Thyroid gland (tissue), 4 donors: ENCODE measurements at regions not wholly inside any gene's neighbourhood (a gene's known extent, or its start where the extent isn't known, plus 50 kb on each side); places are given as distances from the start of the nearest gene placed in this dataset.

Source experiments
- DNase-seq, 2 donors: peaks; one replicate each; pipeline ENCODE4 v3.0.0-alpha.2; 2019
- H3K27ac ChIP-seq, 3 donors: fragments of 200-600 bp; sonication (generic); 1 replicate in 2 of 3; 2 replicates in 1 of 3; pipeline ENCODE4 v1.5.1; 2016 to 2019; ENCODE audit warnings: mild to moderate bottlenecking in 1 of 3, moderate library complexity in 1 of 3
- H3K27me3 ChIP-seq: fragments of 200-600 bp; sonication (generic); one replicate; pipeline ENCODE4 v1.5.1; 2019
- H3K36me3 ChIP-seq, 2 donors: fragments of 200-600 bp; sonication (generic); one replicate each; pipeline ENCODE4 v1.5.1; 2016 to 2019
- H3K4me1 ChIP-seq, 2 donors: fragments of 200-600 bp; sonication (generic); one replicate each; pipeline ENCODE4 v1.5.1; 2017 to 2019
- H3K4me3 ChIP-seq, 3 donors: fragments of 200-600 bp; sonication (generic); replicated peaks in 1 of 3; 1 replicate in 2 of 3; 2 replicates in 1 of 3; pipeline ENCODE4 v1.5.1; 2016; ENCODE audit warnings: mild to moderate bottlenecking in 1 of 3
- H3K9me3 ChIP-seq: fragments of 200-600 bp; sonication (generic); one replicate; pipeline ENCODE4 v1.5.1; 2017
- CTCF ChIP-seq, 6 experiments: fragments of 200-600 bp in 3 of 6; fragments of 450-650 bp in 3 of 6; sonication (generic) in 3 of 6; IDR thresholded peaks; one replicate each; pipeline ENCODE4 v1.5.1; 2016 to 2019; ENCODE audit warnings: antibody characterized with exemption in 6 of 6, mild to moderate bottlenecking in 2 of 6, inconsistent platforms in 1 of 6, moderate library complexity in 1 of 6
- POLR2A ChIP-seq, 2 donors: fragments of 450-650 bp; IDR thresholded peaks; one replicate each; pipeline ENCODE4 v1.6.1; 2017; ENCODE audit warnings: antibody characterized with exemption in 2 of 2, mild to moderate bottlenecking in 2 of 2, moderate library complexity in 1 of 2
- WGBS, 2 donors: methylation state at CpG; one replicate each; pipeline ENCODE4 v1.1.5; 2017; 5-methylcytosine and 5-hydroxymethylcytosine counted together
- intact Hi-C: fragments of 100-400 bp; cut with DNase I; formaldehyde crosslinking; loops from one replicate; pipeline ENCODE4 v1.15.1; 2023

- intact Hi-C loops: no loop called here
- WGBS, 2 donors: 88 to 91% methylated on average over 2 of the region's 2 CpGs
- H3K27me3 ChIP-seq: no peaks in the 10 kb centered on the region
Measured at GRCh38 chr12:3977621-3978020, 104.4 kb upstream of the PARP11 start.

GRCh38 chr12:3976351-3976938 lies 103.2 kb upstream of the PARP11 start:
- intact Hi-C loops: no loop called here
- no peak for TF ChIP-seq CTCF (IDR thresholded peaks at IDR 0.05)
- no peak for TF ChIP-seq POLR2A (IDR thresholded peaks at IDR 0.05)
- WGBS, 2 donors: 58 to 81% methylated on average over 5 of the region's 5 CpGs
- Histone ChIP-seq H3K4me1 (no peaks in the 10 kb centered on the region), H3K4me3 (no peak overlapping the region), H3K27ac (no peak overlapping the region), H3K36me3 (no peaks in the 10 kb centered on the region), H3K9me3 (no peaks in the 10 kb centered on the region), H3K27me3 (no peaks in the 10 kb centered on the region)
- no peak for DNase-seq

More at GRCh38 chr12:3977621-3978020, 104.4 kb upstream of the PARP11 start:
- Histone ChIP-seq H3K36me3 (no peaks in the 10 kb centered on the region), H3K4me3 (no peak overlapping the region), H3K4me1 (no peaks in the 10 kb centered on the region), H3K9me3 (no peaks in the 10 kb centered on the region), H3K27ac (no peak overlapping the region)
- DNase-seq: no peak
- TF ChIP-seq CTCF (IDR thresholded peaks at IDR 0.05) (no peak), POLR2A (IDR thresholded peaks at IDR 0.05) (no peak)

- Histone ChIP-seq H3K27me3 (no peaks in the 10 kb centered on the region), H3K36me3 (no peaks in the 10 kb centered on the region), H3K4me3 (no peak overlapping the region), H3K9me3 (no peaks in the 10 kb centered on the region), H3K27ac (no peak overlapping the region), H3K4me1 (no peaks in the 10 kb centered on the region)
- TF ChIP-seq POLR2A (IDR thresholded peaks at IDR 0.05) (no peak), CTCF (IDR thresholded peaks at IDR 0.05) (no peak)
- no peak for DNase-seq
- intact Hi-C loops: no loop called here
- 75 to 77% methylated on average over 3 of the region's 3 CpGs for WGBS, 2 donors
Measured at GRCh38 chr12:3975652-3976051, 102.5 kb upstream of the PARP11 start.

GRCh38 chr12:3974883-3975282 lies 101.7 kb upstream of the PARP11 start:
- intact Hi-C loops: no loop called here
- 89 to 95% methylated on average over 8 of the region's 8 CpGs for WGBS, 2 donors
- TF ChIP-seq CTCF (IDR thresholded peaks at IDR 0.05) (no peak), POLR2A (IDR thresholded peaks at IDR 0.05) (no peak)

GRCh38 chr12:3973973-3974644 lies 100.9 kb upstream of the PARP11 start:
- intact Hi-C loops: no loop called here
- no peaks in the 10 kb centered on the region for H3K9me3 ChIP-seq
- H3K36me3 ChIP-seq: no peaks in the 10 kb centered on the region
- H3K4me1 ChIP-seq: no peaks in the 10 kb centered on the region
- DNase-seq: no peak
- TF ChIP-seq CTCF (IDR thresholded peaks at IDR 0.05): no peak
- TF ChIP-seq POLR2A (IDR thresholded peaks at IDR 0.05): no peak
- H3K4me3 ChIP-seq: no peak overlapping the region
- no peak overlapping the region for H3K27ac ChIP-seq
- 55 to 62% methylated on average over 4 of the region's 4 CpGs for WGBS, 2 donors
- H3K27me3 ChIP-seq: no peaks in the 10 kb centered on the region

More at GRCh38 chr12:3974883-3975282, 101.7 kb upstream of the PARP11 start:
- Histone ChIP-seq H3K4me3 (no peak overlapping the region), H3K4me1 (no peaks in the 10 kb centered on the region), H3K27ac (no peak overlapping the region), H3K9me3 (no peaks in the 10 kb centered on the region), H3K36me3 (no peaks in the 10 kb centered on the region), H3K27me3 (no peaks in the 10 kb centered on the region)
- DNase-seq: no peak
